Right lobe of liver (tissue), 6 donors: ENCODE measurements at regions not wholly inside any gene's neighbourhood (a gene's known extent, or its start where the extent isn't known, plus 50 kb on each side); places are given as distances from the start of the nearest gene placed in this dataset.
"Not testable (repeated sequence)": the region's sequence is repeated elsewhere in the genome, so short reads cannot be mapped to it uniquely, and the experiment has no call there.

ENCODE experiments used
- ATAC-seq, 4 donors: fragments of 200-7000 bp; cut with Tn5 transposase; one replicate each; pipeline ENCODE4 v1.9.1; 2020; ENCODE audit warnings: mild to moderate bottlenecking in 4 of 4, moderate library complexity in 4 of 4
- DNase-seq, 3 donors: peaks; one replicate each; pipeline ENCODE4 v3.0.0-alpha.2; 2020
- H3K27ac ChIP-seq, 3 donors: fragments of 200-600 bp; one replicate each; pipeline ENCODE4 v1.8.0; 2022
- H3K27me3 ChIP-seq, 2 donors: fragments of 200-600 bp; one replicate each; pipeline ENCODE4 v1.8.0; 2022
- H3K36me3 ChIP-seq, 4 donors: fragments of 200-600 bp; sonication (generic) in 1 of 4; one replicate each; pipeline versions ENCODE4 v1.5.1 to v1.8.0; 2017 to 2022; ENCODE audit warnings: control low read depth in 1 of 4
- H3K4me1 ChIP-seq, 4 donors: fragments of 200-600 bp; sonication (generic) in 1 of 4; one replicate each; pipeline versions ENCODE4 v1.5.1 to v1.8.0; 2017 to 2022; ENCODE audit warnings: control low read depth in 1 of 4
- H3K4me3 ChIP-seq, 3 donors: fragments of 200-600 bp; one replicate each; pipeline ENCODE4 v1.8.0; 2022
- H3K9me3 ChIP-seq, 4 donors: fragments of 200-600 bp; sonication (generic) in 1 of 4; one replicate each; pipeline versions ENCODE4 v1.5.1 to v1.8.0; 2017 to 2022; ENCODE audit warnings: control low read depth in 1 of 4
- CTCF ChIP-seq, 4 donors: fragments of 200-600 bp in 3 of 4; fragments of 450-650 bp in 1 of 4; IDR thresholded peaks; one replicate each; pipeline versions ENCODE4 v1.5.1 to v1.8.0; 2016 to 2022; ENCODE audit warnings: antibody characterized with exemption in 4 of 4, mild to moderate bottlenecking in 2 of 4
- POLR2A ChIP-seq: fragments of 450-650 bp; IDR thresholded peaks from one replicate; pipeline ENCODE4 v1.6.1; 2017; ENCODE audit warnings: antibody characterized with exemption, mild to moderate bottlenecking
- WGBS: methylation state at CpG from one replicate; pipeline ENCODE4 v1.1.6; 2018; ENCODE audit warnings: low coverage, low lambda C conversion rate; ENCODE audit not compliant: insufficient coverage; ENCODE audit errors: missing lambda C conversion rate; 5-methylcytosine and 5-hydroxymethylcytosine counted together
- intact Hi-C, 2 donors: fragments of 100-400 bp; cut with DNase I; formaldehyde crosslinking; loops; one replicate each; pipeline versions ENCODE4 v1.11.2 to v1.14.1; 2022
- donor health status: DM: no; HTN: yes; CAD: no.
- donor health status: DM: no; HTN: no; CAD: no.
- donor health status: DM: no; HTN: no; CAD: no.
- donor health status: DM: no; HTN: yes; CAD: no.
- donor health status: DM: no; HTN: yes; CAD: no.

GRCh38 chr11:96865020-96865419 lies 475.2 kb downstream of the JRKL start:
- H3K4me3 ChIP-seq = no peak overlapping the region
- ATAC-seq = no peak
- no peaks in the 10 kb centered on the region for H3K9me3 ChIP-seq
- intact Hi-C loops = no loop called here
- no peaks in the 10 kb centered on the region for H3K36me3 ChIP-seq
- DNase-seq = no peak
- TF ChIP-seq POLR2A = no peak
- no peak for TF ChIP-seq CTCF (IDR thresholded peaks at IDR 0.05)
- 56% methylated on average over 2 of the region's 2 CpGs for WGBS
- no peak overlapping the region for H3K27ac ChIP-seq
- no peaks in the 10 kb centered on the region for H3K27me3 ChIP-seq
- peaks cover 0 to 3% (median 0%) of the 10 kb centered on the region in 4 donors for H3K4me1 ChIP-seq

- Histone ChIP-seq H3K27me3 (no peaks in the 10 kb centered on the region), H3K27ac (no peak overlapping the region), H3K4me1 (peaks cover 0 to 3% (median 0%) of the 10 kb centered on the region in 4 donors), H3K9me3 (no peaks in the 10 kb centered on the region), H3K4me3 (no peak overlapping the region), H3K36me3 (no peaks in the 10 kb centered on the region)
- intact Hi-C loops = no loop called here
- TF ChIP-seq CTCF (IDR thresholded peaks at IDR 0.05) = no peak
- peak in 1 of 3 donors; percentile 71 for DNase-seq
- peak; percentile 87 to 99 (median 94) for ATAC-seq
These were observed 479.4 kb downstream of the JRKL start for GRCh38 chr11:96869207-96869606.

- H3K27ac ChIP-seq = no peak overlapping the region
- H3K36me3 ChIP-seq = no peaks in the 10 kb centered on the region
- ATAC-seq (no peak), DNase-seq (no peak)
- no peaks in the 10 kb centered on the region for H3K9me3 ChIP-seq
- TF ChIP-seq POLR2A (no peak), CTCF (IDR thresholded peaks at IDR 0.05) (no peak)
- no peak overlapping the region for H3K4me3 ChIP-seq
- intact Hi-C loops = no loop called here
- no peaks in the 10 kb centered on the region for H3K27me3 ChIP-seq
- no peaks in the 10 kb centered on the region for H3K4me1 ChIP-seq
- WGBS = 37% methylated on average over 4 of the region's 4 CpGs
These were observed 485.9 kb downstream of the JRKL start for GRCh38 chr11:96875712-96876111.

GRCh38 chr11:96878299-96879051 lies 488.7 kb downstream of the JRKL start:
- Histone ChIP-seq H3K4me3 (no peak overlapping the region), H3K36me3 (no peaks in the 10 kb centered on the region), H3K4me1 (no peaks in the 10 kb centered on the region), H3K27ac (no peak overlapping the region), H3K27me3 (no peaks in the 10 kb centered on the region), H3K9me3 (no peaks in the 10 kb centered on the region)
- DNase-seq = no peak
- intact Hi-C loops = no loop called here
- WGBS = 83% methylated on average over 1 of the region's 6 CpGs
- TF ChIP-seq POLR2A (no peak), CTCF (IDR thresholded peaks at IDR 0.05) (no peak)
- ATAC-seq = peak in 1 of 4 donors; percentile 23

- intact Hi-C loops, H3K4me3 ChIP-seq, H3K27ac ChIP-seq, ATAC-seq, DNase-seq, H3K9me3 ChIP-seq, H3K4me1 ChIP-seq, H3K36me3 ChIP-seq, H3K27me3 ChIP-seq: not testable (repeated sequence)
- 55% methylated on average over 2 of the region's 2 CpGs for WGBS
These were observed 492.8 kb downstream of the JRKL start for GRCh38 chr11:96882622-96883021.
